ENCODE measurements at regions not wholly inside any gene's neighbourhood (a gene's known extent, or its start where the extent isn't known, plus 50 kb on each side); places are given as distances from the start of the nearest gene placed in this dataset.

GRCh38 chr15:38046257-38047051 lies 112.0 kb downstream of the TMCO5A start:
- DNase-seq: no peak

GRCh38 chr15:38048001-38048455 lies 113.6 kb downstream of the TMCO5A start:
- DNase-seq: no peak

GRCh38 chr15:38049891-38050290 lies 115.5 kb downstream of the TMCO5A start:
- no peak for DNase-seq

- DNase-seq: no peak
Measured at GRCh38 chr15:38050529-38051448, 116.3 kb downstream of the TMCO5A start.

- no peak for DNase-seq
Measured at GRCh38 chr15:38053205-38053604, 118.8 kb downstream of the TMCO5A start.

- no peak for DNase-seq
Measured at GRCh38 chr15:38053776-38054175, 119.3 kb downstream of the TMCO5A start.

GRCh38 chr15:38054488-38054887 lies 120.0 kb downstream of the TMCO5A start:
- DNase-seq: no peak

GRCh38 chr15:38058596-38059075 lies 124.2 kb downstream of the TMCO5A start:
- DNase-seq: no peak

- DNase-seq: no peak
Measured at GRCh38 chr15:38059665-38060064, 125.2 kb downstream of the TMCO5A start.

GRCh38 chr15:38061856-38062649 lies 127.6 kb downstream of the TMCO5A start:
- no peak for DNase-seq

GRCh38 chr15:38062696-38063095 lies 128.3 kb downstream of the TMCO5A start:
- DNase-seq: no peak

GRCh38 chr15:38065721-38066345 lies 131.4 kb downstream of the TMCO5A start:
- DNase-seq: no peak

- DNase-seq: no peak
Measured at GRCh38 chr15:38066612-38067011, 132.2 kb downstream of the TMCO5A start.

- DNase-seq: peak; percentile 38
Measured at GRCh38 chr15:38068626-38069391, 134.4 kb downstream of the TMCO5A start.

- DNase-seq: no peak
Measured at GRCh38 chr15:38069511-38070011, 135.1 kb downstream of the TMCO5A start.

GRCh38 chr15:38070778-38071177 lies 136.3 kb downstream of the TMCO5A start:
- no peak for DNase-seq

GRCh38 chr15:38071211-38071972 lies 137.0 kb downstream of the TMCO5A start:
- DNase-seq: no peak

- no peak for DNase-seq
Measured at GRCh38 chr15:38072007-38072347, 137.5 kb downstream of the TMCO5A start.

GRCh38 chr15:38072348-38073177 lies 138.1 kb downstream of the TMCO5A start:
- DNase-seq: peak; percentile 56
